Panc1 (cell line): ENCODE measurements at regions not wholly inside any gene's neighbourhood (a gene's known extent, or its start where the extent isn't known, plus 50 kb on each side); places are given as distances from the start of the nearest gene placed in this dataset.

Source experiments
- ATAC-seq: fragments of 200-7000 bp; cut with Tn5 transposase; 2 replicates; pipeline ENCODE4 v1.9.1; 2020; ENCODE audit warnings: mild to moderate bottlenecking, moderate library complexity
- BruUV-seq: library from RNA; stranded (reverse); fragments of 400-500 nt; replicated peaks from 2 replicates; lab custom pipeline; 2021; lab: Mats Ljungman, UMichigan
- CTCF ChIA-PET: fragments of 300-600 bp; sonication (Branson Sonifier 250); formaldehyde crosslinking; loops from one replicate; lab custom pipeline; 2022; ENCODE audit warnings: antibody characterized with exemption; lab: Charles Lee
- POLR2A ChIA-PET: fragments of 300-600 bp; sonication (Branson Sonifier 250); formaldehyde crosslinking; loops from one replicate; lab custom pipeline; 2022; ENCODE audit warnings: antibody characterized with exemption; lab: Charles Lee
- DNase-seq: peaks from one replicate; pipeline ENCODE4 v3.0.0-alpha.2; 2010; ENCODE audit warnings: low read depth, low spot score
- H3K27ac ChIP-seq: 2 replicates; pipeline ENCODE4 v1.5.1; 2011; ENCODE audit warnings: mild to moderate bottlenecking, low read length, inconsistent platforms
- H3K27me3 ChIP-seq: fragments of 200-500 bp; sonication (Bioruptor generic); 2 replicates; pipeline ENCODE4 v1.6.0; 2014; ENCODE audit warnings: low read length, inconsistent platforms; ENCODE audit not compliant: control insufficient read depth, insufficient read depth
- H3K36me3 ChIP-seq: fragments of 200-500 bp; sonication (Bioruptor generic); 2 replicates; pipeline ENCODE4 v1.5.1; 2014; ENCODE audit warnings: inconsistent platforms, mild to moderate bottlenecking, low read length, moderate library complexity; ENCODE audit not compliant: control insufficient read depth, insufficient read depth
- H3K4me1 ChIP-seq: 2 replicates; pipeline ENCODE4 v1.5.1; 2011; ENCODE audit warnings: inconsistent platforms, mild to moderate bottlenecking, low read length, moderate library complexity; ENCODE audit not compliant: control insufficient read depth, insufficient read depth
- H3K4me3 ChIP-seq, 2 experiments: 2 replicates each; pipeline ENCODE4 v1.5.1; 2011 to 2012; ENCODE audit warnings: low read depth in 2 of 2, low read length in 2 of 2, mild to moderate bottlenecking in 2 of 2, inconsistent platforms in 1 of 2, moderate library complexity in 1 of 2
- H3K9me3 ChIP-seq: fragments of 200-500 bp; sonication (Bioruptor generic); 2 replicates; pipeline ENCODE4 v1.5.1; 2014; ENCODE audit warnings: low read depth, mild to moderate bottlenecking, inconsistent platforms, low read length, moderate library complexity; ENCODE audit not compliant: control insufficient read depth, insufficient read depth
- CTCF ChIP-seq: fragments of 450-650 bp; IDR thresholded peaks from 2 replicates; pipeline ENCODE4 v1.5.1; 2017; ENCODE audit warnings: mild to moderate bottlenecking
- POLR2AphosphoS5 ChIP-seq: IDR thresholded peaks from 2 replicates; pipeline ENCODE4 v1.6.1; 2012; ENCODE audit warnings: mild to moderate bottlenecking, low read depth, low read length, moderate library complexity
- REST ChIP-seq, 2 experiments: IDR thresholded peaks; 2 replicates each; pipeline ENCODE4 v1.6.1; 2011 to 2012; ENCODE audit warnings: low read depth in 2 of 2, control low read depth in 1 of 2, low read length in 1 of 2, mild to moderate bottlenecking in 1 of 2, moderate library complexity in 1 of 2; ENCODE audit not compliant: insufficient read depth in 1 of 2
- SIN3A ChIP-seq: IDR thresholded peaks from 2 replicates; pipeline ENCODE4 v1.6.1; 2012; ENCODE audit warnings: low read depth, mild to moderate bottlenecking, low read length, moderate library complexity, borderline replicate concordance; ENCODE audit not compliant: insufficient read depth
- TCF7L2 ChIP-seq: IDR thresholded peaks from 2 replicates; pipeline ENCODE4 v1.6.1; 2011; ENCODE audit warnings: mild to moderate bottlenecking, low read depth, low read length, inconsistent platforms
- in situ Hi-C: cut with HindIII; loops from 2 replicates; pipeline ENCODE4 v1.10.0; 2016; ENCODE audit warnings: low sequenced_read_pairs, low pct_unique_long_range_greater_than_20kb
- intact Hi-C: fragments of 100-400 bp; cut with micrococcal nuclease; formaldehyde crosslinking; loops from one replicate; pipeline ENCODE4 v1.10.0; 2022; ENCODE audit not compliant: unreplicated experiment

- Histone ChIP-seq H3K27me3 (peaks cover 2% of the 10 kb centered on the region), H3K27ac (no peak overlapping the region), H3K4me3 (no peak overlapping the region), H3K9me3 (no peaks in the 10 kb centered on the region), H3K36me3 (no peaks in the 10 kb centered on the region), H3K4me1 (no peaks in the 10 kb centered on the region)
- ATAC-seq (no peak), DNase-seq (no peak)
- intact Hi-C loops: no loop called here
- in situ Hi-C loops: no loop called here
- no peak for TF ChIP-seq TCF7L2
- no peak for TF ChIP-seq POLR2AphosphoS5
- no peak for TF ChIP-seq CTCF
- TF ChIP-seq REST (IDR thresholded peaks at IDR 0.05; ENCODE audit: insufficient read depth in 1 of 2, low read depth in 2 of 2, low read length in 1 of 2): no peak
- no peak for TF ChIP-seq SIN3A
- BruUV-seq: no TSS peak
- ChIA-PET POLR2A (no interaction called here), CTCF (no interaction called here)
Measured at GRCh38 chr7:26454180-26454579, 162.5 kb downstream of the SNX10 start.

- Histone ChIP-seq H3K36me3 (no peaks in the 10 kb centered on the region), H3K9me3 (no peaks in the 10 kb centered on the region), H3K4me1 (no peaks in the 10 kb centered on the region), H3K4me3 (no peak overlapping the region), H3K27ac (no peak overlapping the region), H3K27me3 (peaks cover 6% of the 10 kb centered on the region)
- DNase-seq: no peak
- no peak for ATAC-seq
- no peak for TF ChIP-seq SIN3A
- no peak for TF ChIP-seq CTCF
- TF ChIP-seq REST (IDR thresholded peaks at IDR 0.05; ENCODE audit: insufficient read depth in 1 of 2, low read depth in 2 of 2, low read length in 1 of 2): no peak
- TF ChIP-seq POLR2AphosphoS5: no peak
- no peak for TF ChIP-seq TCF7L2
- no TSS peak for BruUV-seq
- CTCF ChIA-PET: no interaction called here
- POLR2A ChIA-PET: no interaction called here
- in situ Hi-C loops (no loop called here), intact Hi-C loops (no loop called here)
Measured at GRCh38 chr7:26457696-26458327, 166.2 kb downstream of the SNX10 start.
